ENCODE measurements at regions not wholly inside any gene's neighbourhood (a gene's known extent, or its start where the extent isn't known, plus 50 kb on each side); places are given as distances from the start of the nearest gene placed in this dataset.

GRCh38 chr5:167259806-167260205, 1031.6 kb upstream of the WWC1 start:
- no peak for TF ChIP-seq CTCF (IDR thresholded peaks at IDR 0.05; ENCODE audit: control insufficient read depth, extremely low read depth, insufficient read depth)
- H3K4me3 ChIP-seq (ENCODE audit: low read depth, low read length) = no peak overlapping the region
- no peak for DNase-seq (ENCODE audit: low read depth)

DNA sequence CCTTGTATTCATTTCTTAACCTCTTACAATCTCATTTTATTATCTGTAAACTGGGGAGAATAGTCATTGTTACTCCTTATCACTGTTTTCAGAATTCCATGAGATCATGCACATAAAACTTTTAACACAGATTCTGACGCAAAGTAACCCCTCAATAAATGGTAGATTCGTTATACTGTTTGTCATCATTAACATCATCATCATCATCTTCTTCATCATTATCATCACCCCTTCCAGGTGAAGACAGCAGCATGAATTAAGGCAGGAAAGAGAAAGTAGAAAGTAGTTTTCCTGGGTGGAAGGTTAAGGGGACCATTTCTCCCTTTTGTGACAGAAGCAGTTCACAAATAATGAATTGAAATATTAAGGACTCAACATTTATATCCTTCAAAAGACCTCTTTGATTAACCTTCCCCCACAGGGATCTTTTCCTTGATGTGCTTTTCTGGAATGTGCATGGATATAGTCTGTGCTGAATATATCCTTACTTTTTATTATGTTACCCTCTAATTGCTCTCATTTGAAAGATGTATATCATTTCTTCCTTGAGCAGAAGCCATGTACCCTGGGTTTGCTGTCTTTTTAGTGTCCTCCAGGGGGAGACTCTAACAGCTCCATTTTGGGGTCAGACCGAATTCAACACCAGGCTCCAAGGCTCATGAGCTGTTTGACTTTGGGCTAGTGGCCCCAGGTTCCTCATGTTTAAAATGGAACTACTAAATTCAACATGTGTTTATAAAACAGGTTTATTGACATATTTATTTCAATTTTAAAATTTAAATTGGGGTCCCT, 1029.9 kb upstream of the WWC1 start:
- DNase-seq (ENCODE audit: low read depth) = no peak
- peak; percentile 29; the same call in 1 of the 2 replicates for TF ChIP-seq CTCF (IDR thresholded peaks at IDR 0.05; ENCODE audit: control insufficient read depth, extremely low read depth, insufficient read depth)
- H3K4me3 ChIP-seq (ENCODE audit: low read depth, low read length) = no peak overlapping the region

- H3K4me3 ChIP-seq (ENCODE audit: low read depth, low read length) = no peak overlapping the region
- no peak for TF ChIP-seq CTCF (IDR thresholded peaks at IDR 0.05; ENCODE audit: control insufficient read depth, extremely low read depth, insufficient read depth)
- no peak for DNase-seq (ENCODE audit: low read depth)
Observed at GRCh38 chr5:167263185-167263584, 1028.3 kb upstream of the WWC1 start.

DNA sequence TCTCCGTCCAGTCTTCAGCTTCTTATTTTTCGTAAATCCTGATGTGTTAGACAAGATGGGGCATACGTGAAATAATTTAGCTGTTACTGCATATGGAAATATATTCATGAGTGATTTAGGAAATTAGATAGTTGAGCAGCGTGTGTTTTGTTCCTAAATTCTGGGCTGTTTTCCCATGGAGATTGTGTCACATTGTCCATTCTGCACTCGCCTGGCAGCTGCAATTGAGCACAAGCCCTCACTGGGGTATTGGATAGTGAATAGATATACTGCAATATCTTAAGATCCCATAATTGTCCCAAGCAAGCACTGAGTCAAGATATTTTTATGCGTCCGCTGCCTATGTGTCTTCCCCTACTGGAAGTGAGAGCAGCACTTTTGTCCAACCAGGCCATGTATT, 1027.1 kb upstream of the WWC1 start:
- DNase-seq (ENCODE audit: low read depth) = no peak
- TF ChIP-seq CTCF (IDR thresholded peaks at IDR 0.05; ENCODE audit: control insufficient read depth, extremely low read depth, insufficient read depth) = no peak
- no peak overlapping the region for H3K4me3 ChIP-seq (ENCODE audit: low read depth, low read length)

- no peak for DNase-seq (ENCODE audit: low read depth)
- H3K4me3 ChIP-seq (ENCODE audit: low read depth, low read length) = no peak overlapping the region
- TF ChIP-seq CTCF (IDR thresholded peaks at IDR 0.05; ENCODE audit: control insufficient read depth, extremely low read depth, insufficient read depth) = no peak
Observed at GRCh38 chr5:167268337-167268736, 1023.1 kb upstream of the WWC1 start.

- no peak for TF ChIP-seq CTCF (IDR thresholded peaks at IDR 0.05; ENCODE audit: control insufficient read depth, extremely low read depth, insufficient read depth)
- no peak overlapping the region for H3K4me3 ChIP-seq (ENCODE audit: low read depth, low read length)
- DNase-seq (ENCODE audit: low read depth) = no peak
Observed at GRCh38 chr5:167269146-167269545, 1022.3 kb upstream of the WWC1 start.

GRCh38 chr5:167271081-167271480, 1020.4 kb upstream of the WWC1 start:
- no peak for DNase-seq (ENCODE audit: low read depth)
- H3K4me3 ChIP-seq (ENCODE audit: low read depth, low read length) = no peak overlapping the region
- TF ChIP-seq CTCF (IDR thresholded peaks at IDR 0.05; ENCODE audit: control insufficient read depth, extremely low read depth, insufficient read depth) = no peak

All from LNCaP clone FGC (cell line).